ENCODE measurements at regions not wholly inside any gene's neighbourhood (a gene's known extent, or its start where the extent isn't known, plus 50 kb on each side); places are given as distances from the start of the nearest gene placed in this dataset.
"Not testable (repeated sequence)": the region's sequence is repeated elsewhere in the genome, so short reads cannot be mapped to it uniquely, and the experiment has no call there.

DNA sequence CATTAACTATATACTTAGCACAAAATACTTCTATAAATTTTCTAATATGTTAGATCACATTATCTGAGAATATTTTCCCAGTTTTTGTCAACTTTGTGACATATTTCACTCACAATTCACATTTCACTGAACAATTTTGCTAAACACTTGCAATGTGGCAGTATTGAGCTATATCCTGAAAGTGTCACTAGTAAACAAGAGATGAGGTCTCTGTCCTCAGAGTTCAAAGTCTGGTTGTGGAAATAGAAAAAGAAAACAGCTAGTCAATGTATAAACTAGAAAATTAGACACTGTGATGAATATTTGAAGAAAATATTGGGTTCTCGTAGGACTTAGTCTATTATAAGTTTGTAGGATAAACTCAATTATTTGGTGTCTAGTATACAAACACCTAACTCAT lies 87.4 kb upstream of the CHORDC1 start:
- H3K4me3 ChIP-seq (ENCODE audit: low read depth, low read length), result no peak overlapping the region
- TF ChIP-seq, protein P1, sequence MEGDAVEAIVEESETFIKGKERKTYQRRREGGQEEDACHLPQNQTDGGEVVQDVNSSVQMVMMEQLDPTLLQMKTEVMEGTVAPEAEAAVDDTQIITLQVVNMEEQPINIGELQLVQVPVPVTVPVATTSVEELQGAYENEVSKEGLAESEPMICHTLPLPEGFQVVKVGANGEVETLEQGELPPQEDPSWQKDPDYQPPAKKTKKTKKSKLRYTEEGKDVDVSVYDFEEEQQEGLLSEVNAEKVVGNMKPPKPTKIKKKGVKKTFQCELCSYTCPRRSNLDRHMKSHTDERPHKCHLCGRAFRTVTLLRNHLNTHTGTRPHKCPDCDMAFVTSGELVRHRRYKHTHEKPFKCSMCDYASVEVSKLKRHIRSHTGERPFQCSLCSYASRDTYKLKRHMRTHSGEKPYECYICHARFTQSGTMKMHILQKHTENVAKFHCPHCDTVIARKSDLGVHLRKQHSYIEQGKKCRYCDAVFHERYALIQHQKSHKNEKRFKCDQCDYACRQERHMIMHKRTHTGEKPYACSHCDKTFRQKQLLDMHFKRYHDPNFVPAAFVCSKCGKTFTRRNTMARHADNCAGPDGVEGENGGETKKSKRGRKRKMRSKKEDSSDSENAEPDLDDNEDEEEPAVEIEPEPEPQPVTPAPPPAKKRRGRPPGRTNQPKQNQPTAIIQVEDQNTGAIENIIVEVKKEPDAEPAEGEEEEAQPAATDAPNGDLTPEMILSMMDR (IDR thresholded peaks at IDR 0.05; ENCODE audit: borderline replicate concordance, insufficient read depth, low read depth, low read length), result no peak

DNA sequence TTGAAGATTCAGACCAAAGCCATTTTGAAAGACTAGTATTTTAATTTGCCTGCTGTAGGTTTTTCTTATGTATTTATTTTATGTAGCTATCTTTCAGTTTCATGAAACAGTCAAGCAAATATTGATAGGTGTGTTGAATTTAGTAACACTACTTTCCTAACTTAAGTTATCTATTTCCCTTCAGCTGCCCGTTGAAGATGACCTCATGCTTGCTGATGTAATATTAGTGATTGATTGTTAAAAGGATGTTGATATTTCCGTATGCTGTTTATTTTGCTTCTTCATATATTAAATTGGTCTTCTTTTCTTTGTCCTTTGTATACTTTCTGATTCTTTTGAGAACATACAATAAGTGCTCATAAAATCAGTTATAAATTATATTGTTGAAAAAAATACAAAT lies 86.8 kb upstream of the CHORDC1 start:
- H3K4me3 ChIP-seq (ENCODE audit: low read depth, low read length), result no peak overlapping the region
- TF ChIP-seq, protein P1 (IDR thresholded peaks at IDR 0.05; ENCODE audit: borderline replicate concordance, insufficient read depth, low read depth, low read length), result no peak

DNA sequence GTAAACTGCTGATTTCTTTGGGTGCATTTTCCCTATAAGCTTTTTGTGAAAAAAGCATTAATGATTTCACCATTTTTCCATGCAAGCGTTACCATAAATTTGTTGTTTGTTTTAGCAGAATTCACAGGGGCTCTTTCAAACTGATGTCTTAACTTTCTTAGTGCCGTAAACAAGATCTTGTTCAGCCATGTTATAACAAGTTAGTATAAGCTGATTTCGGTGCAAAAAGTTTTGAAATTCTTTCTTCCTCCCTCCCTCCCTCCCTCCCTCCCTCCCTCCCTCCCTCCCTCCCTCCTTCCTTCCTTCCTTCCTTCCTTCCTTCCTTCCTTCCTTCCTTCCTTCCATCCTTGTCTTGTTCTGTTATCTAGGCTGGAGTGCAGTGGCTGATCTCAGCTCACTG lies 71.7 kb upstream of the CHORDC1 start:
- TF ChIP-seq, protein P1 (IDR thresholded peaks at IDR 0.05; ENCODE audit: borderline replicate concordance, insufficient read depth, low read depth, low read length), result no peak
- H3K4me3 ChIP-seq (ENCODE audit: low read depth, low read length), result no peak overlapping the region

DNA sequence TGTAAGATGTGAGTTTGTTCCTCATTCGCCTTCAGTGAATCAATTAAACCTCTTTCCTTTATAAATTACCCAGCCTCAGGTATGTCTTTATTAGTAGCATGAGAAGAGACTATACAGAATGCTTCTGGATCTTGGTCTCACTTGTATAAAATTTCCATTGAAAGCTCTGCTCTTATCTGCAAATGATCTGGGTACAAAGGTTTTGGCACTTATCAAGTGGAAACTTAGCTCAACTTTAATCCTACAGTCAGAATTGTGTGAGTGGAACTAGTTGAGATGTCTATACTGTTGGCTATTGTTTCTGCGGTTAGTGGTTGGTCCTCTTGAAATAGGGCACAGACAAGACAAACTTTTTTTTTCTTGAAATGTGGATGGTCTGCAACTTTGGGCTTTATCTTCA lies 71.2 kb upstream of the CHORDC1 start:
- TF ChIP-seq, protein P1 (IDR thresholded peaks at IDR 0.05; ENCODE audit: borderline replicate concordance, insufficient read depth, low read depth, low read length), result no peak
- no peak overlapping the region for H3K4me3 ChIP-seq (ENCODE audit: low read depth, low read length)

DNA sequence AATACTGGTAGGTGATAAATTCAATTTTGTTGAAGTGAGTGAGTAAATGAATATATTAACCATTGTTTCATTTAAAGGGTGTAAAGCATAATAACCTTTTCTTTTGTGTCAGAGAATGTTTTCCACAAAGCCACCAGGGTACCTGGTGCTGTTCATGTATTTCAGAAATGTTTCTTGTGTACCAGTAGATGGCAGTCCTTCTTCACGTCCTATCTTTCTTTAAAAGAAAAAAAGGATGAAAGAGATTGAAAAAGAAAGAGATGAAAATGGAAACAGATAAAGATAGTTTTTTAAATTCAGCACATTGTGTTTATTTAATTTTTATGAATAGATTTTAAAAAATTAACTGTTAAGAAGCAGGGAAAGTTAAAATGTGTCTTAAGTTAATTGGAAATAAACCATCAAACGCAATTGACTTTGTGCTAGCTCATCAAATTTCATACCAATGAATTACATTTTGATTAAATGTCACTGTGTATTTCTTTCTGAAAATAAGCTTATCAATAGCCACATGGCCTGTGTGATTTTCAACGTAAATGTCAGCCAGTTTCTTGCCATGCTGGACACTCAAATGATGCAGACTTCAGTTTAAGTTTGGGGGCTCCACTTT lies 65.5 kb upstream of the CHORDC1 start:
- TF ChIP-seq, protein P1 (IDR thresholded peaks at IDR 0.05; ENCODE audit: borderline replicate concordance, insufficient read depth, low read depth, low read length), result peak; percentile 29; the same call in 1 of the 2 replicates
- no peak overlapping the region for H3K4me3 ChIP-seq (ENCODE audit: low read depth, low read length)

DNA sequence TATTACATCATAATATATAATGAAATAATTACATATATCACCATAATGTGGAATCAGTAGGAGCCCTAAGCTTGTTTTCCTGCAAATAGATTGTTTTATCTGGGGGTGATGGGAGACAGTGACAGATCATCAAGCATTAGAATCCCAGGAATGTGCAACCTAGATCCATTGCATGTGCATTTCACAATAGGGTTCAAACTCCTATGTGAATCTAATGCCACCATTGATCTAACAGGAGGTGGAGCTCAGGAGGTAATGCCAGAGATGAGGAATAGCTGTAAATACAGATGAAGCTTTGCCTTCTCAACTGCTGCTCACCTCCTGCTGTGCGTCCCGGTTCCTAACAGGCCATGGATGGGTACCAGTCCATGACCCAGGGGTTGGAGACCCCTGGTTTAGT lies 63.8 kb upstream of the CHORDC1 start:
- no peak overlapping the region for H3K4me3 ChIP-seq (ENCODE audit: low read depth, low read length)
- TF ChIP-seq, protein P1 (IDR thresholded peaks at IDR 0.05; ENCODE audit: borderline replicate concordance, insufficient read depth, low read depth, low read length), result no peak

DNA sequence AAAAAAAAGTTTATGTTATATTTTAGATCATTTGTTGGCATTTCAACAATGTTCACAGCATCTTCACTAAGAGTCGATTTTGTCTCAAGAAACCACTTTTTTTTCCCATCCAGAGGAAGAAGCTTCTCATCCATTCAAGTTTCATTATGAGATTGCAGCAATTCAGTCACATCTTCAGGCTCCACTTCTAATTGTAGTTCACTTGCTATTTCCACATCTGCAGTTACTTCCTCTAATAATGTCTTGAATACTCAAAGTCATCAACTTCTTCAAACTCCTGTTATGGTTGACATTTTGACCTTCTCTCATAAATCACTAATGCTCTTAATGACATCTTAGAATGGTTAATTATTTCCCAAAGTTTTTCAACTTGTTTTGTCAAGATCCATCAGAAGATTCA lies 61.3 kb upstream of the CHORDC1 start:
- no peak overlapping the region for H3K4me3 ChIP-seq (ENCODE audit: low read depth, low read length)
- TF ChIP-seq, protein P1 (IDR thresholded peaks at IDR 0.05; ENCODE audit: borderline replicate concordance, insufficient read depth, low read depth, low read length), result no peak

DNA sequence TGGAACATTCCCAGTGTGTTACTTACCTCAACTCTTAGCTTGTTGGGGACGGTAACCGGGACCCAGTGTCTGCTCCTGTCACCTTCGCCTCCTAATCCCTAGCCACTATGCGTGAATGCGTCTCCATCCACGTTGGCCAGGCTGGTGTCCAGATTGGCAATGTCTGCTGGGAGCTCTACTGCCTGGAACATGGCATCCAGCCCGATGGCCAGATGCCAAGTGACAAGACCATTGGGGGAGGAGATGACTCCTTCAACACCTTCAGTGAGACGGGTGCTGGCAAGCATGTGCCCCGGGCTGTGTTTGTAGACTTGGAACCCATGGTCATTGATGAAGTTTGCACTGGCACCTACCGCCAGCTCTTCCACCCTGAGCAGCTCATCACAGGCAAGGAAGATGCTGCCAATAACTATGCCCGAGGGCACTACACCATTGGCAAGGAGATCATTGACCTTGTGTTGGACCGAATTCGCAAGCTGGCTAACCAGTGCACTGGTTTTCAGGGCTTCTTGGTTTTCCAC lies 59.8 kb upstream of the CHORDC1 start:
- not testable (repeated sequence) for H3K4me3 ChIP-seq (ENCODE audit: low read depth, low read length)
